Endothelial cell of umbilical vein (primary cell): ENCODE measurements at regions not wholly inside any gene's neighbourhood (a gene's known extent, or its start where the extent isn't known, plus 50 kb on each side); places are given as distances from the start of the nearest gene placed in this dataset.

Experiments used
- BruUV-seq: library from RNA; stranded (reverse); fragments of 400-500 nt; replicated peaks from 2 replicates; lab custom pipeline; 2021; lab: Mats Ljungman, UMichigan
- CTCF ChIA-PET: fragments of 300-600, 350-600 bp; sonication (Branson Sonifier 250); formaldehyde crosslinking; loops from one replicate; lab custom pipeline; 2021; ENCODE audit warnings: antibody characterized with exemption, inconsistent platforms; lab: Charles Lee
- POLR2A ChIA-PET: fragments of 300-600, 350-600 bp; sonication (Branson Sonifier 250); formaldehyde crosslinking; loops from one replicate; lab custom pipeline; 2021; ENCODE audit warnings: antibody characterized with exemption, inconsistent platforms; lab: Charles Lee
- DNase-seq: peaks from one replicate; pipeline ENCODE4 v3.0.0-alpha.2; 2011; ENCODE audit warnings: low read depth, low spot score
- FAIRE-seq: peaks from 2 replicates; lab custom pipeline; 2011; peaks lifted over from hg19 to GRCh38; lab: Jason Lieb, UNC
- H2AFZ ChIP-seq: 2 replicates; pipeline ENCODE4 v1.6.0; 2012; ENCODE audit warnings: low read depth, low read length, control low read depth, inconsistent platforms
- H3K27ac ChIP-seq: 2 replicates; pipeline ENCODE4 v1.5.1; 2011; ENCODE audit warnings: low read depth, mild to moderate bottlenecking, control low read depth, low read length, moderate library complexity; ENCODE audit not compliant: insufficient read depth
- H3K27me3 ChIP-seq, 2 experiments: 2 replicates each; pipeline versions ENCODE4 v1.6.0 to v1.6.1; 2011; ENCODE audit warnings: low read length in 2 of 2, mixed read lengths in 1 of 2; ENCODE audit not compliant: control insufficient read depth in 2 of 2, insufficient read depth in 2 of 2
- H3K36me3 ChIP-seq, 2 experiments: 2 replicates in 1 of 2; 3 replicates in 1 of 2; pipeline ENCODE4 v1.5.1; 2011; ENCODE audit warnings: low read length in 2 of 2, mild to moderate bottlenecking in 1 of 2, moderate library complexity in 1 of 2; ENCODE audit not compliant: control insufficient read depth in 2 of 2, insufficient read depth in 2 of 2; ENCODE audit errors: extremely low read depth in 1 of 2
- H3K4me1 ChIP-seq: 3 replicates; pipeline ENCODE4 v1.5.1; 2011; ENCODE audit warnings: mild to moderate bottlenecking, low read length; ENCODE audit not compliant: control insufficient read depth, insufficient read depth; ENCODE audit errors: extremely low read depth
- H3K4me2 ChIP-seq: 2 replicates; pipeline ENCODE4 v1.6.1; 2011; ENCODE audit warnings: low read length, control low read depth, mixed read lengths; ENCODE audit not compliant: insufficient read depth
- H3K4me3 ChIP-seq, 3 experiments: fragments of 200-600 bp in 1 of 3; sonication (generic), shearing (Covaris generic) in 1 of 3; replicated peaks in 1 of 3; 2 replicates each; pipeline ENCODE4 v1.5.1; 2011 to 2016; ENCODE audit warnings: control low read depth in 3 of 3, low read length in 3 of 3, mild to moderate bottlenecking in 2 of 3, inconsistent platforms in 1 of 3, low read depth in 1 of 3, moderate library complexity in 1 of 3; ENCODE audit not compliant: insufficient read depth in 1 of 3
- H3K79me2 ChIP-seq: 2 replicates; pipeline ENCODE4 v1.6.0; 2012; ENCODE audit warnings: low read length, inconsistent platforms; ENCODE audit not compliant: control insufficient read depth, insufficient read depth
- H3K9ac ChIP-seq: replicated peaks from 2 replicates; pipeline ENCODE3; 2011; ENCODE audit warnings: low read length, control low read depth; ENCODE audit not compliant: insufficient read depth; ENCODE audit errors: extremely low read depth
- H3K9me1 ChIP-seq: replicated peaks from 3 replicates; pipeline ENCODE4 v1.6.0; 2011; ENCODE audit warnings: mild to moderate bottlenecking, low read length; ENCODE audit not compliant: control insufficient read depth, insufficient read depth; ENCODE audit errors: extremely low read depth
- H3K9me3 ChIP-seq: replicated peaks from 2 replicates; pipeline ENCODE4 v1.5.1; 2012; ENCODE audit warnings: low read length, inconsistent platforms; ENCODE audit not compliant: control insufficient read depth, insufficient read depth
- H4K20me1 ChIP-seq: replicated peaks from 2 replicates; pipeline ENCODE3; 2011; ENCODE audit warnings: mild to moderate bottlenecking, low read length; ENCODE audit not compliant: control insufficient read depth, insufficient read depth; ENCODE audit errors: extremely low read depth
- CTCF ChIP-seq, 2 donors: IDR thresholded peaks; 1 replicate in 1 of 2; 2 replicates in 1 of 2; pipeline ENCODE4 v1.5.1; 2011; ENCODE audit warnings: low read length in 2 of 2, mild to moderate bottlenecking in 2 of 2, moderate library complexity in 2 of 2, control low read depth in 1 of 2, inconsistent platforms in 1 of 2, low read depth in 1 of 2; ENCODE audit not compliant: insufficient read depth in 1 of 2; ENCODE audit errors: extremely low read depth in 1 of 2
- EZH2 ChIP-seq: IDR thresholded peaks from 2 replicates; pipeline ENCODE4 v1.6.1; 2012; ENCODE audit warnings: borderline replicate concordance, low read depth, mild to moderate bottlenecking, moderate library complexity, low read length, inconsistent platforms; ENCODE audit not compliant: severe bottlenecking
- FOS ChIP-seq: IDR thresholded peaks from 2 replicates; pipeline ENCODE4 v1.6.1; 2011; ENCODE audit warnings: mild to moderate bottlenecking, low read length, moderate library complexity, borderline replicate concordance; ENCODE audit not compliant: insufficient read depth
- GATA2 ChIP-seq: IDR thresholded peaks from 2 replicates; pipeline ENCODE4 v1.7.0; 2011; ENCODE audit warnings: low read depth, mild to moderate bottlenecking, moderate library complexity, mixed read lengths, low read length; ENCODE audit not compliant: insufficient read length, insufficient read depth
- JUN ChIP-seq: IDR thresholded peaks from 2 replicates; pipeline ENCODE4 v1.6.1; 2011; ENCODE audit warnings: borderline replicate concordance, low read depth; ENCODE audit not compliant: insufficient read length, insufficient read depth
- MAX ChIP-seq: IDR thresholded peaks from 2 replicates; pipeline ENCODE4 v1.6.1; 2011; ENCODE audit not compliant: insufficient read depth, insufficient read length
- MYC ChIP-seq: IDR thresholded peaks from one replicate; pipeline ENCODE4 v1.6.1; 2011; ENCODE audit warnings: mild to moderate bottlenecking, low read depth, low read length
- POLR2A ChIP-seq: IDR thresholded peaks from 2 replicates; pipeline ENCODE4 v1.6.1; 2012; ENCODE audit warnings: low read depth, mild to moderate bottlenecking, control low read depth, low read length
- POLR2AphosphoS5 ChIP-seq: IDR thresholded peaks from 2 replicates; pipeline ENCODE4 v1.6.1; 2012; ENCODE audit warnings: low read depth, mild to moderate bottlenecking, control low read depth, low read length, moderate library complexity; ENCODE audit not compliant: insufficient read depth
- dilution Hi-C: fragments of 300-500 bp; cut with MboI; formaldehyde crosslinking; loops from one replicate; pipeline ENCODE4 v1.15.0; 2019; ENCODE audit warnings: low sequenced_read_pairs; ENCODE audit not compliant: extremely low pct_ligation_motif_present
- intact Hi-C: fragments of 100-400 bp; cut with micrococcal nuclease; formaldehyde crosslinking; loops from one replicate; pipeline ENCODE4 v1.10.0; 2022

- dilution Hi-C loops = no loop called here
- H3K9me1 ChIP-seq = no peaks in the 10 kb centered on the region
Measured at GRCh38 chr11:122355968-122356367, 240.0 kb upstream of the BLID start.

More at GRCh38 chr11:122355968-122356367, 240.0 kb upstream of the BLID start:
- CTCF ChIA-PET = interaction anchor here (1.2 kb wide), 1 partner anchor 14 kb away, joined by 3 read pairs; no protein-coding TSS in a partner anchor
- TF ChIP-seq EZH2 = no peak
- no peak for TF ChIP-seq POLR2AphosphoS5
- TF ChIP-seq MAX = no peak
- no peak for TF ChIP-seq JUN
- no peak for TF ChIP-seq MYC
- no peak for TF ChIP-seq POLR2A
- no peak for TF ChIP-seq CTCF (IDR thresholded peaks at IDR 0.05; ENCODE audit: extremely low read depth in 1 of 2, insufficient read depth in 1 of 2, low read depth in 1 of 2, low read length in 2 of 2)
- TF ChIP-seq FOS = no peak
- TF ChIP-seq GATA2 = no peak
- no peaks in the 10 kb centered on the region for H4K20me1 ChIP-seq
- POLR2A ChIA-PET = no interaction called here
- DNase-seq = no peak
- BruUV-seq = no TSS peak
- no peaks in the 10 kb centered on the region for H3K9me3 ChIP-seq
- no peaks in the 10 kb centered on the region for H3K79me2 ChIP-seq
- no peaks in the 10 kb centered on the region for H3K4me1 ChIP-seq
- FAIRE-seq = no peak
- intact Hi-C loops = no loop called here
- no peak overlapping the region for H3K9ac ChIP-seq
- H3K27me3 ChIP-seq = no peaks in the 10 kb centered on the region
- no peak overlapping the region for H2AFZ ChIP-seq
- no peak overlapping the region for H3K27ac ChIP-seq
- H3K36me3 ChIP-seq = no peaks in the 10 kb centered on the region
- no peak overlapping the region for H3K4me2 ChIP-seq
- no peak overlapping the region for H3K4me3 ChIP-seq
